HG03095 (cell line): ENCODE measurements at regions not wholly inside any gene's neighbourhood (a gene's known extent, or its start where the extent isn't known, plus 50 kb on each side); places are given as distances from the start of the nearest gene placed in this dataset.
"Not testable (repeated sequence)": the region's sequence is repeated elsewhere in the genome, so short reads cannot be mapped to it uniquely, and the experiment has no call there.

Experiments used
- ATAC-seq: cut with Tn5 transposase; IDR thresholded peaks from one replicate; pipeline ENCODE4 v1.9.1; 2021; ENCODE audit warnings: moderate library complexity; ENCODE audit not compliant: unreplicated experiment

- not testable (repeated sequence) for ATAC-seq
These were observed 125.6 kb upstream of the NBPF9 start for GRCh38 chr1:149228672-149229585.

GRCh38 chr1:149229813-149230212 is 126.5 kb upstream of the NBPF9 start:
- ATAC-seq = not testable (repeated sequence)

- not testable (repeated sequence) for ATAC-seq
These were observed 131.9 kb upstream of the NBPF9 start for GRCh38 chr1:149234926-149235914.

GRCh38 chr1:149237515-149237914 is 134.2 kb upstream of the NBPF9 start:
- ATAC-seq = not testable (repeated sequence)

- not testable (repeated sequence) for ATAC-seq
These were observed 136.7 kb upstream of the NBPF9 start for GRCh38 chr1:149239897-149240508.

- not testable (repeated sequence) for ATAC-seq
These were observed 137.2 kb upstream of the NBPF9 start for GRCh38 chr1:149240530-149240929.

GRCh38 chr1:149241272-149241671 is 137.9 kb upstream of the NBPF9 start:
- not testable (repeated sequence) for ATAC-seq

- ATAC-seq = not testable (repeated sequence)
These were observed 140.2 kb upstream of the NBPF9 start for GRCh38 chr1:149243572-149243971.

GRCh38 chr1:149244621-149245020 is 141.3 kb upstream of the NBPF9 start:
- not testable (repeated sequence) for ATAC-seq

GRCh38 chr1:149246212-149246611 is 142.9 kb upstream of the NBPF9 start:
- ATAC-seq = not testable (repeated sequence)

- ATAC-seq = not testable (repeated sequence)
These were observed 145.3 kb upstream of the NBPF9 start for GRCh38 chr1:149248610-149249009.

- ATAC-seq = not testable (repeated sequence)
These were observed 146.6 kb upstream of the NBPF9 start for GRCh38 chr1:149249850-149250467.

- not testable (repeated sequence) for ATAC-seq
These were observed 151.8 kb upstream of the NBPF9 start for GRCh38 chr1:149254894-149255847.

GRCh38 chr1:149260284-149260683 is 156.9 kb upstream of the NBPF9 start:
- ATAC-seq = not testable (repeated sequence)

GRCh38 chr1:149260736-149261340 is 157.5 kb upstream of the NBPF9 start:
- not testable (repeated sequence) for ATAC-seq

GRCh38 chr1:149267287-149267686 is 163.9 kb upstream of the NBPF9 start:
- ATAC-seq = not testable (repeated sequence)

GRCh38 chr1:149269001-149269702 is 165.8 kb upstream of the NBPF9 start:
- ATAC-seq = not testable (repeated sequence)

- not testable (repeated sequence) for ATAC-seq
These were observed 166.5 kb upstream of the NBPF9 start for GRCh38 chr1:149269833-149270232.
